GM21526 (cell line): ENCODE measurements at regions not wholly inside any gene's neighbourhood (a gene's known extent, or its start where the extent isn't known, plus 50 kb on each side); places are given as distances from the start of the nearest gene placed in this dataset.

Source experiments
- ATAC-seq: cut with Tn5 transposase; IDR thresholded peaks from one replicate; pipeline ENCODE4 v1.9.1; 2021; ENCODE audit warnings: moderate library complexity; ENCODE audit not compliant: unreplicated experiment, low FRiP score

DNA sequence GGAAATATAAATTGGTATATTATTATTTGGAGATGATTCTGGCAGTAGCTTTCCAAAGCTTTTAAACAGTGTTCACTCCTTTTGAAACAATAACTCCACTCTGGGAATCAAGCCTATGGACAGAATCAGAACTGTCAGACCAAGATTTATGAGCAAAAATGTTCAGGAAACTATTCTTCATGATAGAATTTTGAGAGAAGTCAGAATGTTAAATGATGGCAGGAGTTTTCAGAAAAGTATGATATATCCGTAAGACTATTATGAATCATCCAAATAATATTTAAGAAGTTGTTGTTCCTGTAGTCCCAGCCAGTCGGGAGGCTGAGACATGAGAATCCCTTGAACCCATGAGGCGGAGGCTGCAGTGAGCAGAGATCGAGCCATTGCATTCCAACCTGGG lies 50.5 kb upstream of the ADGRG2 start:
- no peak for ATAC-seq

DNA sequence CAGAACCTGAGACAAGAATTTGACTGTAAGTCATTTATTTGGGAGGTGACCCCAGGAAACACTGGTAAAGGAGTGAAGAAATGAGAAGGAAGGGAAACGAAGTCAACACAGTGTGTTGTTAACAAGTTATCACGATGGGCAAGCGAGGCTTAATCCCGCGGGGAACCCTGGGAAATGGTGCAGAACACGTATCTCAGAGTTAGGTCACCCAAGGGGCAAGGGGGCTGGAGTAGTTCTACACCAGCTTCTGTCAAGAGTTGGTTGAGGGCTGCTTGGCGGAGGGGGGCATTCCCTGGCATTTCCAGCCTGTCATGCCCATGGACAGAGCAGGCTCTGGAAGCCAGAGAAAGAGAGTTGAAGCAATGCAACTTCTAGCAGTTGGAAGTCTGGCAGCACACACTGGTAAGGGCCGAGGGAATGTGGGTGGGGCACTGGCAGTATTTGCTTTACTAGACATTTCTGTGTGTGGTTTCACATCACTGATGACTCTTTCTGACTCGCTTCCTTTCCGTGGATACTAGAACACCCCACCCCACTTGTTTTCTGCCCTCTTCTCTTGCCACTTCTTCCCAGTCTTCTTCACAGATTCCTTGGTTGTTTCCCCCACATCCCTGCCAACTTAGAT lies 52.2 kb upstream of the ADGRG2 start:
- no peak for ATAC-seq

DNA sequence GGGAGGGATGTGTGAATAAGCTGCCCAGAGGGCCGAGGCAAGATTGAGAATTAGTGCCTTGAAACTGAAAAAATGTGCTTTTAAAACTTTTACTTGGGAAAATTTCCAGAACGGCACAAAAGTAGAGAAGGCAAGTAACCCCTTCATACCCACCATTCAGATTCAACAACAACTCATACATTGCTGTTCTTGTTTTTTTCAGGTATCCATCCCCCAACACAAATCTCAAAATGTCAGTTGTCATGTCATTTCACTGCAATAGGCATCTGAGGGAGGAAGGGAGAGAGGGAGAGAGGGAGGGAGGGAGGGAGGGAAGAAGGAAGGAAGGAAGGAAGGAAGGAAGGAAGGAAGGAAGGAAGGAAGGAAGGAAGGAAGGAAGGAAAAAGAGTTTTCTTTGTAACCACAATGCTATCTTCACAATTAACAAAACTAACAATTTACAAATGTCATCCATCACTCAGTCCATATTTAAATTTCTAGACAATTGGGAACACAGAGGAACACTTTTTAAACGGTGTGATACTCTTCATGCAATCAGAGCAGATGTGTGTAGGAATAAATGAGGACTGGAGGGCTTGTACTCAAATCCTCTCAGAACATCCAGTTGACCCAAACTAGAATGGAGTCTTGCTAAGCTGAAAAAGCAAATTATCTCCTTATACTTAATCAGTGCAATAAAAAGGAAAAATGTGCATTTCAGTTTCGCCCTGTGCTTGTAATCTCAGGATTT lies 54.8 kb upstream of the ADGRG2 start:
- ATAC-seq = no peak

DNA sequence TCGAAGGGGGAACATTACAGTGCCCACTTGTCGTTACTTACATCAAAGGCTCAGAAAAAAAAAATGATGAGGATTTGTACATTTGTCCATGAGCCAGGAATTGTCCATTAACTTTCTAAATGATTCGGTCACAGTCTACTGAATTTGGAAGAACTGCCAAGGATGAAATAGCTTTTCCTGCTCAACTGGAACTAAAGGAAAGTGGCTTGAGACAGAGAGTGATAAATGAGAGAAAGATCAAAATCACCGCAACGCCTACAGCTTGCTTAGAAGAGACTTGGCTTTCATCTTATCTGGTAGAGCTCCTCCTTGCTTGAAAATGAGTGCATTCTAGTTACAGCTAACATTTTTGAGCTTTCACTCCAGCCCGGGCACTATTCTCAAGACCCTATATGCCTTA lies 55.5 kb upstream of the ADGRG2 start:
- ATAC-seq = no peak

DNA sequence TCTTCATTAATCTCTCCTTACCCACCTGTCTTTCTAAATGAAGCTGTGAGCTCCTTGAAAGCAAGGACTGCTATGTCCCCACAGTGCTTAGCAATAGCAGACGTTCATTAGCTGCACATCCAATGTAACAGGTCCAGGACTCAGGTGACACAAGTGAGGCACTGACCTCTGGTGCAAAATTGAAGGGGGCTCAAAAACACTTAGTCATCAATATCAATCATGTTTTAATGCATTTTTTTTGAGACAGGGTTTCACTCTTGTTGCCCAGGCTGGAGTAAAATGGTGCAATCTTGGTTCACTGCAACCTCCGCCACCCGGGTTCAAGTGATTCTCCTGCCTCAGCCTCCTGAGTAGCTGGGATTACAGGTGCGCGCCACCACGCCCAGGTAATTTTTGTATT lies 56.1 kb upstream of the ADGRG2 start:
- no peak for ATAC-seq

DNA sequence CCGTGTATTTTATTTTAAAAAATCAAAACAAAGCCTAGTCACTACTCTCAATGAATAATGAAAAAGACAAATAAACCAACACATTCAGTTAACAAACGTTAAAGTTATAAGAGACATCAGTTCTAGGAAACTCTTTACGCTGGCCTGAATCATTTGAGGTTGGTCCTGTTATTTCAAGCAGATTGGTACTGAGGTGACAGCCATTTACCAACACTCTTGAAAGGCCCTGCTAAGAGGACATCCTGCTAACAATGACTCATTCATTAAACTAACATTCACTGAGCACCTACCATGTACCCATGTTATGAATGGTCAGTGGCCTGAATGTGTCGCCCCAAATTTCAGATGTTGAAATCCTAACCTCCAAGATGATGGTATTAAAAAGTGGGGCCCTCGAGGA lies 57.1 kb upstream of the ADGRG2 start:
- ATAC-seq = no peak

DNA sequence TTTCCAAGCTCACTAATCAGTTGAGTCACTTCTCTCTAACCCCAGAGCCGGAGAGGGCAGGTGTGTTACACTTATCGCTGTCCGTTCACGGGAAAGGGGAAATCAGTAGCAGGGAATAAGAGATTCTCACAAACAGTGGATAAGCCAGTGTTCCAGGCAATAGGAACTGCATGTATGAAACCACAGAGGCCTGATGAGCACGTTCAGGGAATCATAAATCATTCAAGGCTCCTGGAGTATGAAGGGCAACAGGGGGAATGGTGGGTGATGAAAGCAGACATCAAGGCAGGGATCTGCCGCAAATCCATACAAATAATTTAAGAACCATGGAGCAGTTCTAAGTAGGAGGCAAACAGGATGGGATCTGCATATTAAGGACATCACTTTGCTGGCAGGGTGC lies 59.1 kb upstream of the ADGRG2 start:
- ATAC-seq = no peak

DNA sequence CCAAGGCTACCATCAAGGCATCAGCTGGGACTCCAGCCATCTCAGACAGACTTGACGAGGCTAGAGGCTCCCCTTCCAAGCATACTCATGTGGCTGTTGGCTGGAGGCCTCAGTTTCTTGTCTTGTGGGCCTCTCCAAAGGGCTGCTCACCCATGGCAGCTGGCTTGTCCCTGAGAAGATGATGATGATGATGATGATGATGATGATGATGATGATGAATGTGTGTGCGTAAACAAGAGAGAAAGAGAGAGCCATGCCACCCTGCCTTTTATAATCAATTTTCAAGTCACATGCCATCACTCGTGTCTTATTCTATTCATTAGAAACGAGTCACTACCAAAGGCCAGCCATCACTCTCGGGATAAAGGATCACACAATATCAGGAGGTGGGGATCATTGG lies 60.5 kb upstream of the ADGRG2 start:
- no peak for ATAC-seq

DNA sequence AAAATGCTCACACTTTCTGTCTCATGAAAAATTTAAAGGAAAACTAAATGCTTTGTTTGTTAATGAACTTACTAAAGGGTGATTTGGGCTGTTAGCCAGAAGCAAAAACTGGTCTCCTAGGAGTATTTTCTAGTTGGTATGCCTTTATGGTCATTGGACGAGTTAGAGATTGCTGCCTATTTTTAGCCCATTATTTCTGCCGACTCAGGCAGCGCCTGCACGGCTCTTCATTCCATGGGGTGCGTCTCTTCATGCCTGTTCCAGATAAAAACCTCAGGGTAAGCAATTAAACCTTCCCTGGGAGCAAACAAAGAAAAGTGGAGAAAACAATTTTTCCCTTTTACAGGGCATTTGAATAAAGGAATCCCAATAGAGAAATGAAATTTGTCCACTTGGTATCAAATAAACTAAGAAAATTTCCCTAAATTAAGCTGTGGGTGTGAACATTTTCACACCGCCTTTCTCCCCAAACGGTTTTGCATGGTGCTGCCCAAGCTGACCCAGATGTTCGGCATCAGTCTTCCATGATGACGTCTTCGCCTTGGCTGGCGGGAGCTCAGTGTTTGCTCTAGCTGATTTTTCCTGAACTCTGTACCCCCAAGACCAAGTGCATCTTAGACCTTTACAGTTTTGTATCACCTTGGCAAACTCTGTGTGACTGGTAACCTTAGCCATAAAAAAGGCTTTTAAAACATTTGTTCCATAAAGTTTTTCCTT lies 61.7 kb upstream of the ADGRG2 start:
- ATAC-seq = no peak

DNA sequence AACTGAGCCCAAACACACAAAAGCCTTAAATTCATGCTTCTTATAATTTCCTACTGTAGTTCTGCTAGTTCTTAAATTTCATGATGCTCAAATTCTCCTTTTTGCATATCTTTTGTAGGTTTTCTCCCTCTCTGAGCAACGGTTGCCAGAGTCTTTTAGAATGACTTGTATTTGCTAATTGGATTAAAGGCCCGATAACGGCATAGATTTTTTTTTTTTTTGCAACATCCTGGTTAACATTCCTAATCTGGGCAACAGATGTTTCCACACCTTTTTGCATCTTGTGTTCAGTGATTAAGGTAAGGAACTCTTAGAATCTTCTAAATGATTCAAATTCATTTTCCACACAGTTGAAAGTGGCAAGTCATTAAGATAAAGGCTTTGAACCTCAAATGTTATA lies 66.3 kb upstream of the ADGRG2 start:
- ATAC-seq = no peak

DNA sequence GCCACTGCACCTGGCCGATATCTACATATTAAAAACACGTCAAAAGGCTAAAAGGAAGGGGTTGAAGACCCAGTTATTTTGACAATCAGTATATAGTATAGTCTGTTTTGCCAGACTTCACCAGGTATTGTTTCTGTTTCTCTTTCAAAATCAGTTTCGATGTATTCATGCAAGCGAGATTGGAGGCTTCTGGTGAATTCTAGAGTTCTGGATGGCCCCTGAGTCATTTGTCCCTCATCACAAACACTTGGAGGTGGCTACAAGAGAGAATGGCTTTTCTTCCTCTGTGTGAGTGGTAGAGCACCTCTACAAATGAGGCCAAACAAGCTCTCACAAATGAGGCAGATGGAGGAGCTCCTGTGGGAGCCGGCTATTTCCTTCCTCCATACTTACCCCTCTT lies 68.6 kb upstream of the ADGRG2 start:
- no peak for ATAC-seq

DNA sequence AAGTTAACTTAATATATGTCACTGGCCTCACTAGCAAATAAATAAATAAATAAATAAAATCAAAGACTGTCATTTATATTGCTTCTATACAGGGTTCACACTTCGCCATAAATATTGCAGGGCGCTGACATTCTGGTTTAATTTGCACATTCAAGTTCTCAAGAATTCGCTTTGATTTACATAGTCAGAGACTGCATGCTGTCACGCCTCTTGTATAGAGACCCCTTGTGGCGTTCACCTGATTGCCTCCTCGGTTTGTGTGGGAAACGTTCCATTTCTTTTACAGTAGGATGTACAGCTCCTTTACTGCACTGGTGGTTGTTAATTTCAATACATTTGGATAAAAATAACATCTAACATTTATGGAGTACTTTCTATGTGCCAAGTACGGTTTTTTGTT lies 71.3 kb upstream of the ADGRG2 start:
- ATAC-seq = no peak

DNA sequence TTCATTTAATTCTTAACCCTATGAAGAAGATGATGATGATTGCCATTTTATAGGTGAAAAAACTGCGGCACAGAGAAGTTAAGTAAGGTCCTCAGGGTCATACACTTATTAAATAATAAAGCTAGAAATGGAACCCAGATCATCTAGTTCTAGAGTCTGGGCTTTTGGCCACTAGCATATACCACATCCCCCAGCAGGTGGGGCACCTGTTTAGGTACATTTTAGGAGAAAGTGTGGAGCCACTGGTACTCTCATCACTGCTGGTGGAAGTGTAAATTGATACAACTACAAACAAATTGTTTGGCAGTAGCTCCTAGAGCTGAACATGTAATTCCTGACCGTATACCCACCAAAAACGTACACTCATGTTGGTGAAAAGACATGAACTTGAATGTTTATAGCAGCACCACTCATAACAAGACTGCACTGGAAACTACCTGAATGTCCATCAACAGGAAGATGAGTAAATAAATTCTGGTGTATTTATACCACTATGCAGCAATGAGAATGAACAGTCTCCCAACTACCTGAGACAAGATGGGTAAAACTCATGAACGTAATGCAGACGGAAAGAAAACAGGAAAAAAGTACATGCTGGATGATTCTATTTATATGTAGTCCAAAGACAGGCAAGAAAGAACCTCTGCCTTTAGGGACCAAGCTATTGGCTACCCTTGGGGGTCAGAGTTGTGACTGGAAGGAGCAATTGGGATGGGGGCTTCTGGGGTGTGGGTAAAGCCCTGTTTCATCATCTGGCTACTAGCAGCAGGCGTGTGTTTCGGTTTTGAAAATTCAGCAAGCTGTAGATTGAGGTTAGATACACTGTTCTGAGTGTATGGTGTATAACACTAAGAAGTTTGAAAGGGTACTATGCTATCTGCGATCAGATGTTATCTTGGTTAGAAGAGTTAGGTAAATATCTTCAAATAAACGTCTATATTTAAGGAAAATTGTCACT lies 72.3 kb upstream of the ADGRG2 start:
- peak; percentile 51 for ATAC-seq

DNA sequence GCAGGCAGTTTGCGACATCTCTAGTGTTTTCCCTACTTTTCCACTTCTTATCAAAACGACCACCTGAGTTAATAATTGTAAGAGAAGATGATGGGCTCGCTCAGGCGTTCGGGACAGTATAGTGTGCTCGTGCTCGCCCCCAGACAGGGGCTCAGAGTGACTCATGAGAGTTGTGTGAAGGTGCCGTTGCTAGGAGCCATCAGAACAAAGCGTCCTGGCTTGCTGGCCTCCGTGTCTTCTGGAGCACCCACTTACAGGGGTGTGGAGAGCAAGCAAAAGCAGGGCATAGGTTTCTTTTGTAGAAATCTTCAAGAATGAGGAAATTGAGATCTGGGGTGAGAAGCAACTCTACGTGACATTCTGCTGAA lies 73.0 kb upstream of the ADGRG2 start:
- ATAC-seq = no peak

DNA sequence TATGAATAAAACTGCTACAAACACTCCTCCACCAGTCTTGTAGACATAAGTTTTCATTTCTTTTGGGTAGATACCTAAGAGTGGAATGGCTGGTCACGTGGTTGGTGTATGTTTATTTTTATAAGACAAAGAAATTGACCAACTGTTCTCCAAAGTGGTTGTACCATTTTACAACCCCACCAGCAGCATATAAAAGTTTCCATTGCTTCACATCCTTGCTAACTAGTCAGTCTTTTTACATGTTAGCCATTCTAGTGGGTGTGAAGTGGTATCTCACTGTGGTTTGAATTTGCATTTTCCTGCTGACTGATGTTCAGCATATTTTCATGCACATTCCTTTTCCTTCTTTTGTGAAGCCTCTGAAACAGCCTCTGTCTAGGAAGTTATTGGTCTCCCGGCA lies 76.2 kb upstream of the ADGRG2 start:
- no peak for ATAC-seq

DNA sequence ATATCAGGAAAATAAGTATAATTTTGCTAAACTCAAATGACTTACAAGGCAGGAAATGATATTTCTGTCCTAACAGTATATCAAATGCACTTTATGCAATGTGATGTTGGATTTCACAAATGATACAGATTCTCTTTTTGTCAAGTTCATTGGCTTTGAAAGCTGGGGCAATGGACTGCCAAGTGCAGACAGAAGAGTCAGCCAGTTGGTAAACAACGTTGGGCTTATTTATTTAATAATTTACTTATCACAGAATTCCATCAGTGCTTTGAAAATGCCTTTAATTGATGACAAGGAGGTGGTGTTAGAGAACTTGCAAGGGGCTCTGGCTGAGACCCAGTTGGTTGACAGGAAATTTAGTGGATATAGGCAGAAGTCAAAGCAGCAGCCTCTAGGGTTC lies 79.9 kb upstream of the ADGRG2 start:
- ATAC-seq = no peak

DNA sequence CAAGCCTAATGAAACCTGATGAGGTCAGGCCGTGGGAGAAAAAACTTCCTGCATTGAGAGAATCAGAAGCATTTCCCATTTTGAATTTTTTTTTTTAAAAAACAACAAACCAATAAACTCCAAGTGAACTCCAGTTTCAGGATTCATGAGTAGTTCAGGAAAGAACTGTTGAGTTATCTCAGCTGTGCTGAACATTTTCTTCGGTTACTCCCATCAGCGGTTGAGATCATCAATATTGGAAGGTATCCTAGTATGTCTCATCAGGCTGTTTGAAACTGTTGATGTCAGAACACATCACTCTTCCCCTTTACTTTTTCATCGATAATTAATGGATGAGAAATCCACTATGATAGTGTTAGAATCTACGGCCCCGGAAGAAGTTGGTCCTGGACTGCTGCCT lies 82.4 kb upstream of the ADGRG2 start:
- ATAC-seq = no peak

DNA sequence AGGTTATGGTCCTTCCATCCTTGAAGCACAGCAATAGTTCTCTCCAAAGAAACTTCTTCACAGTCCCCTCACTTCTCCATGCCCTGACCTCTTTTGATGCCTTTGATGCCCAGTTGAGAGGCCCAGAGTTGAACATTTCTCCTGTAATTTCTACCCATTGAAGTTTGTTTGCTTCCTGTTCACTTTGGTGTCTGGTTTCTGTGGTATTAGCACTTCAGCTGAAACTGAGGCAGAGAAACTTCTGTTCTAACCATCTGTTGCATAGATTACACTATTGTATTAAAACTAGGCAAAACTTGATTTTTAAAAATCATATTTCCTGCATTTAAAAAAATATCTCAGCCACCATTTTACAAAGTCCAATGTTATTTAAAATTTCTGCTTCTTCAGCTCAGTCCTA lies 89.8 kb upstream of the ADGRG2 start:
- no peak for ATAC-seq

DNA sequence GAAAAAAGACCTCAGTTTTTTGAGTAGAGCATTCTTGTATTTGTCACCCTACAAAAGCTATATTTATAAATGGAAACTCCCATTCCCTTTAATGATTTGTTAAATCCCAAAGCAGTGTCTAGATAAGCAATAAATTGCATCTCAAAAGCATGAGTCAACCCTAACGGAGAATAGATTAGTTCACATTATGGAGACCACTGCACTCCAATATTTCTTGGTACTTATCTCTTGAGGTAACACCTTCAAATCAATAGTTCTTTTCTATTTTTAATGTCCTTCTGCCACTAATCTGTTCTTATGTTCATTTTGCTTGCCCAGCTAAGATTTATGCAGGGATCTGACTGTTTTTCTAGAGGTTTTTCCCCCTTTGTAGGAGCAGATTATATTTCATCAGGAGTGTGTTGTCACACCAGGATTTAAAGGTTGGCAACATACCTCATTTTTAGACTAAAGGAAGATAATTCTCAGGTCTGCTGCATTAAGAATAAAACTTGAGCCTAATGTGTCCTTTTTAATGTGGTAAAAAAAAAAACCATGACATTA lies 91.4 kb upstream of the ADGRG2 start:
- no peak for ATAC-seq

DNA sequence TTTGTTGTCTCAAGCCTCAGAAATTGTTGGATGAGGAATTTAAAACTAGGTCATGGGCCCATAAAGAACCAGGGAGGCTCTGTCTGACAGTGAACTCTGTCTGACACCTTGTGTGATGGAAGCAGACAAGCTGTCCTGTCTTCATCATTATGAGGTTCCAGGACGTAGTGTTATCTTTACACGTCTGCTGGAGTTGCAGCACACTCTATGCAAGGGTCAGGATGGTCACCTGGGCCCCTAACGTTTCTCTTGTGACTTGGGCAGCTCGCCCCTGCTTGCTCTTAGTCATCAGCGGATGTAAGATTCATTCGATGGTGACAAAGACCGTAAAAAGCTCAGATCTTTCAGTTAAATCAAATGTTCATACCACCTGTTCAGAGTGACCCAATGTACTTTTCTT lies 92.0 kb upstream of the ADGRG2 start:
- ATAC-seq = no peak

DNA sequence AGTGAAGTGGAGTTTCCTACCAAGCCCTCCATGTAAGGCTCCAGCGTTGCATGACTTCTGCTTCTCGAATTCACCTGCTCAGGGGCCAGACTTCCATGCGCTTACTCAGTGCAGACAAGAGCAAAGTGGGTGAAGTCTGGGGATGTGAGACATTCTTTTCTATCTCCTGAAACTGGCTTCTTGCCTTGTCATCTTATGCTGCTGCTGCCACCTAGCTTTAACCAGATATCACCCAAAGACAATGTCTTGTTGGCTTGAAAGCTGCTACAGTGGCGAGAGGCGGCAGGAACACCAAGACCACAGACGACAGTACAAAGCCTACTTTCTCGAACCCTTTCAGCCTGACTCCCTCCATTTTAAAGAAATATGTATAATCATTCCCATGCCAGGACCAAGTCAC lies 103.6 kb upstream of the ADGRG2 start:
- ATAC-seq = no peak
